ENCODE measurements at regions not wholly inside any gene's neighbourhood (a gene's known extent, or its start where the extent isn't known, plus 50 kb on each side); places are given as distances from the start of the nearest gene placed in this dataset.
"Not testable (repeated sequence)": the region's sequence is repeated elsewhere in the genome, so short reads cannot be mapped to it uniquely, and the experiment has no call there.

GRCh38 chr4:184276346-184276745 lies 58.7 kb upstream of the ENPP6 start:
- H3K4me3 Mint-ChIP-seq, H3K27ac Mint-ChIP-seq, H3K27me3 Mint-ChIP-seq, POLR2A ChIA-PET, DNase-seq: not testable (repeated sequence)
- peaks cover 19% of the 10 kb centered on the region for H3K9me3 Mint-ChIP-seq
- peaks cover 21% of the 10 kb centered on the region for H3K36me3 Mint-ChIP-seq (ENCODE audit: low read depth)
- CTCF ChIA-PET, result interaction anchor here (1.2 to 1.6 kb wide), 3 partner anchors 8 to 51 kb away, joined by 3 to 4 read pairs (median 3); no protein-coding TSS in a partner anchor
- H3K4me1 Mint-ChIP-seq, result peaks cover 20% of the 10 kb centered on the region

GRCh38 chr4:184275766-184276165 lies 58.1 kb upstream of the ENPP6 start:
- Mint-ChIP-seq H3K36me3 (ENCODE audit: low read depth) (peaks cover 21% of the 10 kb centered on the region), H3K27ac (no peak overlapping the region), H3K9me3 (peaks cover 19% of the 10 kb centered on the region), H3K4me3 (no peak overlapping the region), H3K4me1 (peaks cover 17% of the 10 kb centered on the region), H3K27me3 (no peaks in the 10 kb centered on the region)
- no peak for DNase-seq
- ChIA-PET CTCF (interaction anchor here (0.7 to 1.6 kb wide), 4 partner anchors 7 to 142 kb away, joined by 3 to 4 read pairs (median 3); no protein-coding TSS in a partner anchor), POLR2A (no interaction called here)

- Mint-ChIP-seq H3K4me1 (peaks cover 18% of the 10 kb centered on the region), H3K27ac (no peak overlapping the region), H3K36me3 (ENCODE audit: low read depth) (peaks cover 25% of the 10 kb centered on the region), H3K9me3 (peaks cover 22% of the 10 kb centered on the region), H3K27me3 (no peaks in the 10 kb centered on the region), H3K4me3 (no peak overlapping the region)
- DNase-seq, result no peak
- CTCF ChIA-PET, result interaction anchor here (0.7 to 1.7 kb wide), 8 partner anchors 10 to 146 kb away, joined by 3 to 4 read pairs (median 3); no protein-coding TSS in a partner anchor
- POLR2A ChIA-PET, result no interaction called here
Measured at GRCh38 chr4:184274286-184274951, 56.7 kb upstream of the ENPP6 start.

- H3K9me3 Mint-ChIP-seq, result peaks cover 18% of the 10 kb centered on the region
- H3K4me3 Mint-ChIP-seq, result no peak overlapping the region
- ChIA-PET POLR2A (no interaction called here), CTCF (interaction anchor here (0.7 to 1.7 kb wide), 11 partner anchors 9 to 241 kb away, joined by 3 to 4 read pairs (median 3); no protein-coding TSS in a partner anchor)
- DNase-seq, result peak; percentile 2
- H3K36me3 Mint-ChIP-seq (ENCODE audit: low read depth), result peaks cover 22% of the 10 kb centered on the region
- no peak overlapping the region for H3K27ac Mint-ChIP-seq
- H3K4me1 Mint-ChIP-seq, result peaks cover 27% of the 10 kb centered on the region
- no peaks in the 10 kb centered on the region for H3K27me3 Mint-ChIP-seq
Measured at GRCh38 chr4:184273166-184274147, 55.8 kb upstream of the ENPP6 start.

GRCh38 chr4:184270808-184271413 lies 53.2 kb upstream of the ENPP6 start:
- Mint-ChIP-seq H3K4me1 (peaks cover 48% of the 10 kb centered on the region), H3K27me3 (no peaks in the 10 kb centered on the region), H3K9me3 (peaks cover 4% of the 10 kb centered on the region), H3K27ac (no peak overlapping the region), H3K4me3 (no peak overlapping the region), H3K36me3 (ENCODE audit: low read depth) (peaks cover 9% of the 10 kb centered on the region)
- CTCF ChIA-PET, result interaction anchor here (0.8 to 4.6 kb wide), 3 partner anchors 12 to 463 kb away, joined by 3 to 38 read pairs (median 3); partner anchors contain the start of gene CENPU
- POLR2A ChIA-PET, result interaction anchor here (1.1 kb wide), 1 partner anchor 9 kb away, joined by 3 read pairs; no protein-coding TSS in a partner anchor
- DNase-seq, result no peak

- no peaks in the 10 kb centered on the region for H3K27me3 Mint-ChIP-seq
- H3K9me3 Mint-ChIP-seq, result peaks cover 4% of the 10 kb centered on the region
- H3K36me3 Mint-ChIP-seq (ENCODE audit: low read depth), result peaks cover 7% of the 10 kb centered on the region
- H3K27ac Mint-ChIP-seq, result no peak overlapping the region
- DNase-seq, result no peak
- H3K4me1 Mint-ChIP-seq, result peaks cover 57% of the 10 kb centered on the region
- no peak overlapping the region for H3K4me3 Mint-ChIP-seq
- CTCF ChIA-PET, result interaction anchor here (0.7 to 4.6 kb wide), 8 partner anchors 12 to 464 kb away, joined by 3 to 38 read pairs (median 3); partner anchors contain the start of genes CENPU and IRF2
- POLR2A ChIA-PET, result no interaction called here
Measured at GRCh38 chr4:184269879-184270430, 52.3 kb upstream of the ENPP6 start.

- DNase-seq, result no peak
- Mint-ChIP-seq H3K27ac (peak overlapping the region; percentile 98), H3K27me3 (no peaks in the 10 kb centered on the region), H3K36me3 (ENCODE audit: low read depth) (peaks cover 7% of the 10 kb centered on the region), H3K4me1 (peaks cover 65% of the 10 kb centered on the region), H3K4me3 (peak overlapping the region; percentile 77), H3K9me3 (peaks cover 4% of the 10 kb centered on the region)
- CTCF ChIA-PET, result interaction anchor here (0.8 to 5.9 kb wide), 9 partner anchors 8 to 206 kb away, joined by 3 to 60 read pairs (median 3); partner anchors contain the start of gene IRF2
- POLR2A ChIA-PET, result interaction anchor here (0.6 kb wide), 1 partner anchor 12 kb away, joined by 4 read pairs; no protein-coding TSS in a partner anchor
Measured at GRCh38 chr4:184268584-184269160, 51.0 kb upstream of the ENPP6 start.

- CTCF ChIA-PET, result interaction anchor here (0.7 to 5.9 kb wide), 12 partner anchors 9 to 477 kb away, joined by 3 to 60 read pairs (median 4); partner anchors contain the start of gene IRF2
Measured at GRCh38 chr4:184267673-184268583, 50.3 kb upstream of the ENPP6 start.

More at GRCh38 chr4:184267673-184268583, 50.3 kb upstream of the ENPP6 start:
- Mint-ChIP-seq H3K36me3 (ENCODE audit: low read depth) (peaks cover 7% of the 10 kb centered on the region), H3K27me3 (no peaks in the 10 kb centered on the region), H3K4me1 (peaks cover 62% of the 10 kb centered on the region), H3K9me3 (peaks cover 4% of the 10 kb centered on the region), H3K4me3 (peak overlapping the region; percentile 77), H3K27ac (peak overlapping the region; percentile 98)
- POLR2A ChIA-PET, result interaction anchor here (0.6 to 0.9 kb wide), 2 partner anchors 13 to 14 kb away, joined by 3 to 4 read pairs; no protein-coding TSS in a partner anchor
- DNase-seq, result peak; percentile 88

Data from activated CD4-positive, alpha-beta T cell treated with anti-CD3 and anti-CD28 coated beads, Interleukin-2, amount 10 ng/mL, durations not matched to agents 7 days and 5 days (primary cell).